Uterus (tissue), 3 donors: ENCODE measurements at regions not wholly inside any gene's neighbourhood (a gene's known extent, or its start where the extent isn't known, plus 50 kb on each side); places are given as distances from the start of the nearest gene placed in this dataset.

ENCODE experiments used
- DNase-seq, 2 donors: peaks; one replicate each; pipeline ENCODE4 v3.0.0-alpha.2; 2019 to 2020
- H3K27ac ChIP-seq, 2 donors: fragments of 200-600 bp; sonication (generic); 1 replicate in 1 of 2; 2 replicates in 1 of 2; pipeline ENCODE4 v1.5.1; 2016 to 2018
- H3K27me3 ChIP-seq, 2 donors: fragments of 200-600 bp; sonication (generic); one replicate each; pipeline ENCODE4 v1.5.1; 2018 to 2019; ENCODE audit warnings: control low read depth in 1 of 2
- H3K36me3 ChIP-seq, 2 donors: fragments of 200-600 bp; sonication (generic); one replicate each; pipeline ENCODE4 v1.5.1; 2019; ENCODE audit warnings: control low read depth in 1 of 2
- H3K4me1 ChIP-seq, 2 donors: fragments of 200-600 bp; sonication (generic); one replicate each; pipeline ENCODE4 v1.5.1; 2018 to 2019; ENCODE audit warnings: control low read depth in 1 of 2
- H3K4me3 ChIP-seq, 2 donors: fragments of 200-600 bp; sonication (generic); 1 replicate in 1 of 2; 2 replicates in 1 of 2; pipeline ENCODE4 v1.5.1; 2018 to 2019; ENCODE audit warnings: mild to moderate bottlenecking in 1 of 2
- H3K9me3 ChIP-seq, 2 donors: fragments of 200-600 bp; sonication (generic); one replicate each; pipeline ENCODE4 v1.5.1; 2019; ENCODE audit warnings: control low read depth in 1 of 2
- POLR2A ChIP-seq, 2 donors: fragments of 450-650 bp; IDR thresholded peaks; one replicate each; pipeline ENCODE4 v1.6.1; 2016; ENCODE audit warnings: antibody characterized with exemption in 2 of 2, mild to moderate bottlenecking in 1 of 2, moderate library complexity in 1 of 2
- intact Hi-C: fragments of 100-400 bp; cut with DNase I; formaldehyde crosslinking; loops from one replicate; pipeline ENCODE4 v1.15.1; 2023; ENCODE audit warnings: low total_unique reads
- TF ChIP-seq, protein P1 (sequence below), 4 experiments: fragments of 200-600 bp in 2 of 4; fragments of 450-650 bp in 2 of 4; sonication (generic) in 2 of 4; IDR thresholded peaks; one replicate each; pipeline ENCODE4 v1.5.1; 2016 to 2019; ENCODE audit warnings: antibody characterized with exemption in 4 of 4, mild to moderate bottlenecking in 2 of 4, moderate library complexity in 1 of 4
- donor health status: DM: yes; HTN: yes; CAD: no.

DNA sequence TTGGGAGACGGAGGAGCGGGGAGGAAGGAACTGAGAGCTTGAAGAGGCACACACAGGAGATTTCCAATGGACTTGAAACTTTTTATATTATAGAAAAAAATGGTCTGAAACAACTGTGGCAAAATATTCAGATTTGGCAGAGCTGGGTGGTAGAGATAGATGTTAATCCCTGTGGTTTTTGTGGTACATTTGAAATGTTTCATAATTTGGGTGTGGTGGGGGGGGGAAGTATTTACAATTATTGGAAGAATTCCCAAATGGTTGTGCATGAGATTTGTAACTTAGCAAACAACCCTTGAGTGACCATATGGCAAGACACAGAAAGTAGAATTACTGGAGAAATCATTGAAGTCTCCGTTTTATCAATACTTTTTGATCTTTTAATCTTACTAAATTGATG is 588.8 kb upstream of the PSMD7 start:
- Histone ChIP-seq H3K36me3 (no peaks in the 10 kb centered on the region), H3K4me3 (no peak overlapping the region), H3K9me3 (no peaks in the 10 kb centered on the region), H3K4me1 (no peaks in the 10 kb centered on the region), H3K27ac (no peak overlapping the region), H3K27me3 (no peaks in the 10 kb centered on the region)
- TF ChIP-seq, protein P1, sequence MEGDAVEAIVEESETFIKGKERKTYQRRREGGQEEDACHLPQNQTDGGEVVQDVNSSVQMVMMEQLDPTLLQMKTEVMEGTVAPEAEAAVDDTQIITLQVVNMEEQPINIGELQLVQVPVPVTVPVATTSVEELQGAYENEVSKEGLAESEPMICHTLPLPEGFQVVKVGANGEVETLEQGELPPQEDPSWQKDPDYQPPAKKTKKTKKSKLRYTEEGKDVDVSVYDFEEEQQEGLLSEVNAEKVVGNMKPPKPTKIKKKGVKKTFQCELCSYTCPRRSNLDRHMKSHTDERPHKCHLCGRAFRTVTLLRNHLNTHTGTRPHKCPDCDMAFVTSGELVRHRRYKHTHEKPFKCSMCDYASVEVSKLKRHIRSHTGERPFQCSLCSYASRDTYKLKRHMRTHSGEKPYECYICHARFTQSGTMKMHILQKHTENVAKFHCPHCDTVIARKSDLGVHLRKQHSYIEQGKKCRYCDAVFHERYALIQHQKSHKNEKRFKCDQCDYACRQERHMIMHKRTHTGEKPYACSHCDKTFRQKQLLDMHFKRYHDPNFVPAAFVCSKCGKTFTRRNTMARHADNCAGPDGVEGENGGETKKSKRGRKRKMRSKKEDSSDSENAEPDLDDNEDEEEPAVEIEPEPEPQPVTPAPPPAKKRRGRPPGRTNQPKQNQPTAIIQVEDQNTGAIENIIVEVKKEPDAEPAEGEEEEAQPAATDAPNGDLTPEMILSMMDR (IDR thresholded peaks at IDR 0.05): no peak
- TF ChIP-seq POLR2A (IDR thresholded peaks at IDR 0.05): no peak
- intact Hi-C loops: no loop called here
- no peak for DNase-seq

DNA sequence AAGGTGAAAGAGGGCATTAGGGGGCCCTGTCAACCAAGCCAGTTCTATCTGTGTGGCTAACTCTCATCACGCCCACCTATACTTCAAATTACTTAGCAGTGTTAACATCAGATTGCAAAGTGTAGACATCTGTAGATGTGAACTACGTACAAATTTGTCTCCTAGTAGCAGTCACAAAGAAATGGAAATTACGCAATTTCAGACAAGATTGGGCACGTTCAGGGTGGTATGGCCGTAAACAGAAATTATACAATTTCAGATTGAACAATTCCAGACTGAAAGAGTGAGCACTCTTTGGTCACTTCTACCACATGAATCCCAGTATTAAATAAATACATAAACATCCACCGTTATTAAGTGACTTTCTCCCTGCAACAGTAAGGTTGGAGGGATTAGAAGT is 592.7 kb upstream of the PSMD7 start:
- no peaks in the 10 kb centered on the region for H3K36me3 ChIP-seq
- H3K4me1 ChIP-seq: no peaks in the 10 kb centered on the region
- intact Hi-C loops: no loop called here
- H3K4me3 ChIP-seq: no peak overlapping the region
- no peak for DNase-seq
- no peaks in the 10 kb centered on the region for H3K9me3 ChIP-seq
- H3K27me3 ChIP-seq: no peaks in the 10 kb centered on the region
- TF ChIP-seq, protein P1 (IDR thresholded peaks at IDR 0.05): no peak
- TF ChIP-seq POLR2A (IDR thresholded peaks at IDR 0.05): no peak
- H3K27ac ChIP-seq: no peak overlapping the region

DNA sequence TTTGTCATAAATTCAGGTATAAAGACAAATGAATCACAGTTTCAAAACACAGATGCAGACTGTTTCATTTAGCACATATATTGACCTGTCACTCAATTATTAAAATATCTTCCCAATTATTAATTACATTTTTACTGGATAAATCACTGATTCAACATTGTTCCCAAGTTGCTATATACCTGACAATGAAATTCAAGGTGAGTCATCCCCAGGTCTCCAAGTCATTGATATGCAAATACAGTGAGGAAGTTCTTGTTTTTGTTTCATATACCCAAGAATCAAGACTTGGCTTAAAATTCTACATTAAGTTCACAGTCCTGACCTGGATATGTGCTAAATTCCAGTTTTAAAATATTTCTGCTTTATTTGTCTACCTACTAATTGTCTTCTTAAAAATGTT is 599.3 kb upstream of the PSMD7 start:
- Histone ChIP-seq H3K27me3 (no peaks in the 10 kb centered on the region), H3K27ac (no peak overlapping the region), H3K36me3 (no peaks in the 10 kb centered on the region), H3K9me3 (no peaks in the 10 kb centered on the region), H3K4me3 (no peak overlapping the region), H3K4me1 (no peaks in the 10 kb centered on the region)
- no peak for TF ChIP-seq POLR2A (IDR thresholded peaks at IDR 0.05)
- TF ChIP-seq, protein P1 (IDR thresholded peaks at IDR 0.05): no peak
- DNase-seq: no peak
- intact Hi-C loops: no loop called here

DNA sequence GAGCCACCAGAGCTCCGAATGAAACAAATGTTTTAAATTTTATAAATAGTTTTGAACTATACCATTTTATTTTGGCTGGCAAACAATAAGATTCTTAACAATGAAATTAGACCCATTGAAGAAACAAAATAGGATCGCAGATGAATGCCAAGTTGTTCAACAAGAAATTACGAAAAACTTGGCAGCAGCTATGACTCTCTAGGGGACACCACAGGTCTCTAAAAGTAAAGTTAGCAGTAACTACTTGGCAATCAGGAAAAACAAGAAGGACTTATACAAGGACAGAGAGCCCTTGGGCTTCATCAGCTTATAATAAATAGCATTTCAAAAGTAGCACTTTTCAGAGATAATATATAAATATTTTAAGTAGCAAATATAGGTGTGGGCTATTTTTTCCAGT is 603.8 kb upstream of the PSMD7 start:
- TF ChIP-seq, protein P1 (IDR thresholded peaks at IDR 0.05): no peak
- no peak for TF ChIP-seq POLR2A (IDR thresholded peaks at IDR 0.05)
- DNase-seq: no peak
- intact Hi-C loops: no loop called here
- H3K27me3 ChIP-seq: no peaks in the 10 kb centered on the region
- no peak overlapping the region for H3K27ac ChIP-seq
- no peaks in the 10 kb centered on the region for H3K36me3 ChIP-seq
- no peaks in the 10 kb centered on the region for H3K4me1 ChIP-seq
- no peaks in the 10 kb centered on the region for H3K9me3 ChIP-seq
- H3K4me3 ChIP-seq: no peak overlapping the region

DNA sequence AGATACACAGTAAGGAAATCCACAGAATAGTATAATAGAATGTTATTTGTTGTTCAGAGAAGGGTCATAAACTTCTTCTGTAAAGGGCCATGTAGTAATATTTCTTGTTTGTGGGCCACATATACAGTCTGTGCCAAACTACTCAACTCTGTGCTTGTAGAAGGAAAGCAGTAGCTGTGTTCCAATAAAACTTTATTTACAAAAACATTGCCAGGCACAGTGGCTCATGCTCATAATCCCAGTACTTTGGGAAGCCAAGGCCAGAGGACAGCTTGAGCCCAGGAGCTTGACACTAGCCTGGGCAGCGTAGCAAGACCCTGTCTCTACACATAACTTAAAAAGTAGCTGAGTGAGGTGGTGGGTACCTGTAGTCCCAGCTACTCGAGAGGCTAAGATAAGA is 612.8 kb upstream of the PSMD7 start:
- H3K9me3 ChIP-seq: no peaks in the 10 kb centered on the region
- no peaks in the 10 kb centered on the region for H3K4me1 ChIP-seq
- TF ChIP-seq, protein P1 (IDR thresholded peaks at IDR 0.05): no peak
- no peak for TF ChIP-seq POLR2A (IDR thresholded peaks at IDR 0.05)
- no peak overlapping the region for H3K27ac ChIP-seq
- no peaks in the 10 kb centered on the region for H3K36me3 ChIP-seq
- intact Hi-C loops: no loop called here
- H3K4me3 ChIP-seq: no peak overlapping the region
- no peaks in the 10 kb centered on the region for H3K27me3 ChIP-seq
- DNase-seq: no peak
